AG04449 (cell line): ENCODE measurements at regions not wholly inside any gene's neighbourhood (a gene's known extent, or its start where the extent isn't known, plus 50 kb on each side); places are given as distances from the start of the nearest gene placed in this dataset.

Experiments used
- CTCF ChIA-PET: fragments of 350-600 bp; formaldehyde crosslinking; extraction: SDS; loops from one replicate; lab custom pipeline; 2021; ENCODE audit warnings: antibody characterized with exemption; lab: Yijun Ruan, JAX
- POLR2A ChIA-PET: fragments of 400-600, 350-600 bp; formaldehyde crosslinking; extraction: SDS; loops from one replicate; lab custom pipeline; 2020; ENCODE audit warnings: antibody characterized with exemption, inconsistent platforms; lab: Yijun Ruan, JAX
- DNase-seq: peaks from one replicate; pipeline ENCODE4 v3.0.0-alpha.2; 2010; ENCODE audit warnings: low read depth, low spot score
- H3K4me3 ChIP-seq: 2 replicates; pipeline ENCODE4 v1.5.1; 2011; ENCODE audit warnings: low read depth, mild to moderate bottlenecking, control low read depth, low read length
- CTCF ChIP-seq: IDR thresholded peaks from one replicate; pipeline ENCODE4 v1.5.1; 2011; ENCODE audit warnings: mild to moderate bottlenecking, moderate library complexity, low read length, control low read depth, inconsistent platforms; ENCODE audit not compliant: insufficient read depth; ENCODE audit errors: missing control alignments

- no peak for DNase-seq
- no peak overlapping the region for H3K4me3 ChIP-seq
- CTCF ChIA-PET, result no interaction called here
- no peak for TF ChIP-seq CTCF
- POLR2A ChIA-PET, result no interaction called here
Measured at GRCh38 chr5:17438027-17438426, 60.0 kb upstream of the TAF11L2 start.

GRCh38 chr5:17439956-17440355 is 58.1 kb upstream of the TAF11L2 start:
- no peak for DNase-seq
- no peak overlapping the region for H3K4me3 ChIP-seq
- TF ChIP-seq CTCF, result no peak
- ChIA-PET POLR2A (no interaction called here), CTCF (no interaction called here)

- ChIA-PET CTCF (no interaction called here), POLR2A (no interaction called here)
- no peak for DNase-seq
- TF ChIP-seq CTCF, result no peak
- H3K4me3 ChIP-seq, result no peak overlapping the region
Measured at GRCh38 chr5:17440766-17441165, 57.3 kb upstream of the TAF11L2 start.

- POLR2A ChIA-PET, result no interaction called here
- peak; percentile 61 for DNase-seq
- no peak overlapping the region for H3K4me3 ChIP-seq
- TF ChIP-seq CTCF, result no peak
- CTCF ChIA-PET, result no interaction called here
Measured at GRCh38 chr5:17441351-17441750, 56.7 kb upstream of the TAF11L2 start.

GRCh38 chr5:17443333-17444130 is 54.5 kb upstream of the TAF11L2 start:
- CTCF ChIA-PET, result interaction anchor here (1.2 kb wide), 1 partner anchor 227 kb away, joined by 4 read pairs; no protein-coding TSS in a partner anchor
- POLR2A ChIA-PET, result no interaction called here
- TF ChIP-seq CTCF, result no peak
- DNase-seq, result no peak
- H3K4me3 ChIP-seq, result no peak overlapping the region

- DNase-seq, result no peak
- ChIA-PET POLR2A (no interaction called here), CTCF (no interaction called here)
- H3K4me3 ChIP-seq, result no peak overlapping the region
- TF ChIP-seq CTCF, result no peak
Measured at GRCh38 chr5:17444496-17444895, 53.5 kb upstream of the TAF11L2 start.
